ENCODE measurements at regions not wholly inside any gene's neighbourhood (a gene's known extent, or its start where the extent isn't known, plus 50 kb on each side); places are given as distances from the start of the nearest gene placed in this dataset.

GRCh38 chr12:89920866-89921265, 212.2 kb upstream of the ATP2B1 start:
- TF ChIP-seq POLR2AphosphoS5 (IDR thresholded peaks at IDR 0.05) (no peak), CTCF (IDR thresholded peaks at IDR 0.05 in 8 of 11, conservative IDR thresholded peaks at IDR 0.05 in 3 of 11) (no peak), POLR2A (IDR thresholded peaks at IDR 0.05) (no peak)

Measured in spleen (tissue), 7 donors.